22Rv1 (cell line): ENCODE measurements at regions not wholly inside any gene's neighbourhood (a gene's known extent, or its start where the extent isn't known, plus 50 kb on each side); places are given as distances from the start of the nearest gene placed in this dataset.

Experiments
- H3K27ac ChIP-seq: fragments of 450-650 bp; 2 replicates; pipeline ENCODE4 v1.5.1; 2017
- ZFX ChIP-seq: fragments of 450-650 bp; IDR thresholded peaks from 2 replicates; pipeline ENCODE4 v1.6.1; 2017; ENCODE audit warnings: antibody characterized with exemption, borderline replicate concordance
- TF ChIP-seq, protein P1 (sequence below): fragments of 450-650 bp; IDR thresholded peaks from 2 replicates; pipeline ENCODE4 v1.5.1; 2017; ENCODE audit warnings: mild to moderate bottlenecking

DNA sequence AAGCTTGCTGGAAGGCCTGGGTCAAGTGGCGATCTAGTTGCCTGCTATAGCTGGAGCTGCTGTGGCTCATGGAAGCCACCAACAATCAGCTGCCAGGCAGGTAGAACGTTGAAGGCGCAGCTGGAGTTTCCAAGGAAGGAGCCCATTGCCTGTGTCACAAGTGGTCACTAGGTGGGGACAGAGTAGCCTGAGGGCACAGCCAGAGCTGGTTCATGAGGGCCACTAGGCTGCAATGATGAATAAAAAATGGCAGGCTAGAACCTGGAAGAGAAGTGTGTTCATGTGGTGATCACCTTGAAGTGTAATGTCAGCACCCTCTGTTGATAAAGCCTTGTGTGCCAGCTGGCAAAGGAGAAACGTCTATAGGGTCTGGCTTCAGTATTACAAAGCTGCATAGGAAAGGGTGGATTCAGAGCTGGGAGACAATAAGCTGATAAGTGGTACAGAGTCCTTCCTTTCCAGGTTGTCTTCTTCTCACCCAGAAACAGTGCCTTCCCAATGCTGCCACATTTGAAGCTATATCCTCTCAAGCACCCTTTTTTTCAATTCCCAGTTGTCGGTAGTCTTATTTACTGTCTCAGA is 165.8 kb downstream of the EMP1 start:
- H3K27ac ChIP-seq, result no peak overlapping the region
- TF ChIP-seq, protein P1, sequence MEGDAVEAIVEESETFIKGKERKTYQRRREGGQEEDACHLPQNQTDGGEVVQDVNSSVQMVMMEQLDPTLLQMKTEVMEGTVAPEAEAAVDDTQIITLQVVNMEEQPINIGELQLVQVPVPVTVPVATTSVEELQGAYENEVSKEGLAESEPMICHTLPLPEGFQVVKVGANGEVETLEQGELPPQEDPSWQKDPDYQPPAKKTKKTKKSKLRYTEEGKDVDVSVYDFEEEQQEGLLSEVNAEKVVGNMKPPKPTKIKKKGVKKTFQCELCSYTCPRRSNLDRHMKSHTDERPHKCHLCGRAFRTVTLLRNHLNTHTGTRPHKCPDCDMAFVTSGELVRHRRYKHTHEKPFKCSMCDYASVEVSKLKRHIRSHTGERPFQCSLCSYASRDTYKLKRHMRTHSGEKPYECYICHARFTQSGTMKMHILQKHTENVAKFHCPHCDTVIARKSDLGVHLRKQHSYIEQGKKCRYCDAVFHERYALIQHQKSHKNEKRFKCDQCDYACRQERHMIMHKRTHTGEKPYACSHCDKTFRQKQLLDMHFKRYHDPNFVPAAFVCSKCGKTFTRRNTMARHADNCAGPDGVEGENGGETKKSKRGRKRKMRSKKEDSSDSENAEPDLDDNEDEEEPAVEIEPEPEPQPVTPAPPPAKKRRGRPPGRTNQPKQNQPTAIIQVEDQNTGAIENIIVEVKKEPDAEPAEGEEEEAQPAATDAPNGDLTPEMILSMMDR, result peak; percentile 99
- TF ChIP-seq ZFX, result no peak

- no peak for TF ChIP-seq ZFX
- TF ChIP-seq, protein P1, result no peak
- H3K27ac ChIP-seq, result no peak overlapping the region
Measured at GRCh38 chr12:13359636-13360035, 163.1 kb downstream of the EMP1 start.

DNA sequence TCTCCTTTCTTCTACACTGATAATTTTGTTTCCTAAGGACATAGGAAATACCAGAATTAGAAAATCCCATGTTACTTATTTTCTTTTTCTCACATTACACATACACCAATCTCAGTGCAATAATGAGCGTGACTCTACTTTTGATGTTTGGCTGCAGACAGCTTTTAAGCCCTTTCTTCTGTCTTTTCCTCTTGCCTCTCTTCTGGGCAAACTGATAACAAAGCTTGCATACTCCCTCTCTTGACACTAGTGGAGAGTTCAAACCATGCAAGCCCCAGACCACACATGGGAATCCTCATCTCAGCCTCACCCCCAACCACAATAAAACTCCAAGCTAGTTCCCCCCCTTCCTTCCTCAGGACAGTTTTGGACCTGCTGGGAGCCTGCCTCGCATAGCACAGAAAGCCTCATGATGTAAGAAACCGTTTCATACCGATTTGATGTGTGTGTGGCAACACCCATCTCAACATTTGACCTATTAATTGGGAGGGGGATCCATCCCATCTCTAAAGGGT is 161.9 kb downstream of the EMP1 start:
- H3K27ac ChIP-seq, result no peak overlapping the region
- TF ChIP-seq, protein P1, result no peak
- TF ChIP-seq ZFX, result no peak

DNA sequence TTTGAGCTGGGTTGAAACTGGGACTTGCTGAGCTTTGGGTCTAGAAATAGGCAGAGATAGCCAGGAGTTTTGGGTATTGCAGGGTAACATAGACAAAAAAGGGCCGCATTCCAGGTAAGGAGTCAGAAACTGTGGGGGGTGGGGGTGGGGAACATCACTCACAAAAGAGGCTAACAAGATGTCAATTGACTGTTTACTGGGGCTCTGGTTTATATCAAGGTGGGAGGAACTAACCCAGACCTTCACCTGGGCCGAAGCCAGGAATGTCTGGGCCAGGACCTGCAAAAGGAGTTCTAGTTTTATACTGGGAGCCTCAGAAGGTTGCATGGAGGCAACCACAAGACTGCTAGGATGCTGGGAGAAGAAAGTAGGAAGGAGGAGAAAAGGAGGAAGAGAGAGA is 154.4 kb downstream of the EMP1 start:
- H3K27ac ChIP-seq, result no peak overlapping the region
- TF ChIP-seq, protein P1, result no peak
- TF ChIP-seq ZFX, result no peak

DNA sequence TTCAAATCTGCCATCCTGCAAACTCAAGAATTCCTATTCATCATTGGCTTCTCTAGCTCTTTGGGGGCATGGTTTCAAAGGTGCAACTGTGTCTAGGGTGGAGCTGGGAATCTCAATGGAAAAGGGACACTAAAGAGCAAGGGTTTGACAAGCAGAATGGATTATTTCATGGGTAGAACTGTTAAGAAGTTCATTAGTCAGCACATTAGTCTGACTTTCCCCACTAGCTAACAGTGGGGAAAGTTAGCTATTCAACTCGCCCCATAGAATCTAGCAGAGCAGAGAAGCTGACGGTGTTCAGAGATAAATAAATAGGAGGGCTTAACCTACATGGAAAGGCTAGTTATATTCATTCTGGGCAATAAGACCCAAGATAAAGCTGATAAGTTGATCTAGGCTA is 153.9 kb downstream of the EMP1 start:
- TF ChIP-seq, protein P1, result no peak
- TF ChIP-seq ZFX, result no peak
- H3K27ac ChIP-seq, result no peak overlapping the region

DNA sequence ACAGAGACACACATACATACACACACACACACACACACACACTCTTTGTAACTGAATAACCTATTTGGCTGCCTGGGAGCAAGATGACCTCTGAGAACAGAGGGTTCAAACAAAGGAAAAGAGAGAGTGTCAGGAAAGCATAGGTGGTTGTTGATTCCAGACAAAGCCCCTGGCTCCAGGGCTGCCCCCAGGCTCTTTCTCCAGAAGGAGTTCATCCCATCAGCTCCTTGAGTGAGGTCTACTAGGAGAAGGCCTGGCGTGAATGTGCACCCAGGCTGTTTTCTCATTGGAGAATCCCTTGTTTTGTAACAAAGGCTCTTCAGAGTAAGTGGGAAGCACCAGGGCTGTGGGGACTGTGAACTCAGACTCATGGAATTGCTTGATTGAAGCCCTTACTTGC is 151.9 kb downstream of the EMP1 start:
- no peak for TF ChIP-seq ZFX
- TF ChIP-seq, protein P1, result no peak
- no peak overlapping the region for H3K27ac ChIP-seq

DNA sequence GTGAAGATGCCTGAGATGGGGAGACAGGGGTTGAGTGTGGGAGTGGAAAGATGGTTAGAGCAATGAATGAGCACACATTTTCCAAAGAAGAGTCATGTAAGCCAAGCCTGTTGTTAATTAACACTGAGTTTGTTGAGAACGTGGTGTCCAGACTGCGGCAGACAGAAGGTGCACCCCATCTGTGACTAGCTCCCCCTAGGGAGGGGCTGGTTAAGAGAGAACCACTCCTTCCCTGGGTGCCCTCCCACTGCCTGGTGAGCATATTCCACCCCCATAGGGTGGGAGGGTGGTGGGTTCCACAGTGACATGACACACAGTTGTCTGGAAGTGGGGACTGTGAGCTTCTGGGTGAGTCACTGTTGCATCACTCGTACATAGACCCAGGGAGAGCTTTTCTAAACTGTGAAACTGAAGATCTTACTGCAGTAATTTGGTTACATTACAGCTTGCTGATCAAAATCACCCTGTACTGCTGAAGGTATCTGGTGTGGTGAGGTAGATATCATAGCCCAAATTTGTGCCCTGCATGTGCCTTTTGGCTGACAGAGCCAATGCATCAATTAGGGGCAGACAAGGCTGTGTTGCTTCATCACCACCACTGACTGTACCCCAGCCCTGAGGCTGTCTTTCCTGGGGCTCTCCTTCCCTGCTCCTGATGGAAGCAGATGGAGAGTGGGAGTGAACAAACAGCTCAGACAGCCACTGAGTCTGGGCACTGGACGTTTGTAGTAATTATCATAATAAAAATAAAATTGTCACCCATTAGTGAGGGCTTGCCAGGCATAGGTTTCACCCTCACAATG is 150.9 kb downstream of the EMP1 start:
- no peak overlapping the region for H3K27ac ChIP-seq
- TF ChIP-seq, protein P1, result no peak
- no peak for TF ChIP-seq ZFX
